ENCODE measurements at regions not wholly inside any gene's neighbourhood (a gene's known extent, or its start where the extent isn't known, plus 50 kb on each side); places are given as distances from the start of the nearest gene placed in this dataset.

GRCh38 chr7:47666164-47666862, 84.4 kb upstream of the TNS3 start:
- H3K4me3 ChIP-seq = no peak overlapping the region
- no peak for TF ChIP-seq CTCF (IDR thresholded peaks at IDR 0.05)
- 82 to 90% (median 90%) methylated on average over 10 of the region's 10 CpGs for WGBS, 3 donors
- no peaks in the 10 kb centered on the region for H3K9me3 ChIP-seq
- intact Hi-C loops (cut with DNase I) = no loop called here
- no peak overlapping the region for H3K27ac ChIP-seq
- H3K4me1 ChIP-seq = peaks cover 26% of the 10 kb centered on the region
- H3K36me3 ChIP-seq (ENCODE audit: insufficient read depth in 1 of 2, low read depth in 1 of 2) = no peaks in the 10 kb centered on the region
- DNase-seq (no peak), ATAC-seq (no peak)
- no peaks in the 10 kb centered on the region for H3K27me3 ChIP-seq (ENCODE audit: insufficient read depth in 3 of 3, low read length in 2 of 3)

- intact Hi-C loops (cut with DNase I) = no loop called here
- ATAC-seq = no peak
- Histone ChIP-seq H3K4me1 (peaks cover 23% of the 10 kb centered on the region), H3K27ac (no peak overlapping the region), H3K36me3 (ENCODE audit: insufficient read depth in 1 of 2, low read depth in 1 of 2) (no peaks in the 10 kb centered on the region), H3K9me3 (no peaks in the 10 kb centered on the region), H3K27me3 (ENCODE audit: insufficient read depth in 3 of 3, low read length in 2 of 3) (no peaks in the 10 kb centered on the region), H3K4me3 (no peak overlapping the region)
- DNase-seq = no peak
- TF ChIP-seq CTCF (IDR thresholded peaks at IDR 0.05) = no peak
- WGBS, 3 donors = 83 to 95% (median 95%) methylated on average over 7 of the region's 7 CpGs
Observed at GRCh38 chr7:47664650-47665195, 82.8 kb upstream of the TNS3 start.

- Histone ChIP-seq H3K4me1 (peaks cover 15% of the 10 kb centered on the region), H3K4me3 (no peak overlapping the region), H3K9me3 (no peaks in the 10 kb centered on the region), H3K36me3 (ENCODE audit: insufficient read depth in 1 of 2, low read depth in 1 of 2) (no peaks in the 10 kb centered on the region), H3K27me3 (ENCODE audit: insufficient read depth in 3 of 3, low read length in 2 of 3) (no peaks in the 10 kb centered on the region), H3K27ac (no peak overlapping the region)
- no peak for TF ChIP-seq CTCF (IDR thresholded peaks at IDR 0.05)
- intact Hi-C loops (cut with DNase I) = no loop called here
- ATAC-seq = no peak
- WGBS, 3 donors = 56 to 71% (median 65%) methylated on average over 1 of the region's 1 CpG
- DNase-seq = no peak
Observed at GRCh38 chr7:47663851-47664250, 81.9 kb upstream of the TNS3 start.

- peaks cover 15% of the 10 kb centered on the region for H3K4me1 ChIP-seq
- H3K4me3 ChIP-seq = no peak overlapping the region
- no peak overlapping the region for H3K27ac ChIP-seq
- H3K36me3 ChIP-seq (ENCODE audit: insufficient read depth in 1 of 2, low read depth in 1 of 2) = no peaks in the 10 kb centered on the region
- 29 to 45% (median 43%) methylated on average over 5 of the region's 5 CpGs for WGBS, 3 donors
- no peaks in the 10 kb centered on the region for H3K9me3 ChIP-seq
- intact Hi-C loops (cut with DNase I) = no loop called here
- ATAC-seq = no peak
- no peaks in the 10 kb centered on the region for H3K27me3 ChIP-seq (ENCODE audit: insufficient read depth in 3 of 3, low read length in 2 of 3)
- TF ChIP-seq CTCF (IDR thresholded peaks at IDR 0.05) = no peak
- DNase-seq = no peak
Observed at GRCh38 chr7:47663213-47663612, 81.3 kb upstream of the TNS3 start.

All from psoas muscle (tissue), 7 donors.